H1 (cell line): ENCODE measurements at regions not wholly inside any gene's neighbourhood (a gene's known extent, or its start where the extent isn't known, plus 50 kb on each side); places are given as distances from the start of the nearest gene placed in this dataset.

Experiments
- CTCF ChIA-PET: fragments of 300-600 bp; sonication (Branson Sonifier 250); formaldehyde crosslinking; loops from one replicate; lab custom pipeline; 2021; ENCODE audit not compliant: partially characterized antibody; lab: Charles Lee
- POLR2A ChIA-PET: fragments of 300-600 bp; sonication (Branson Sonifier 250); formaldehyde crosslinking; loops from one replicate; lab custom pipeline; 2021; ENCODE audit warnings: inconsistent platforms; ENCODE audit not compliant: partially characterized antibody; lab: Charles Lee
- DNase-seq, 2 experiments: peaks; one replicate each; pipeline versions ENCODE4 v3.0.0 to v3.0.0-alpha.2; 2010 to 2022; ENCODE audit warnings: low spot score in 2 of 2, low read depth in 1 of 2, mixed read lengths in 1 of 2
- FAIRE-seq: peaks from 2 replicates; lab custom pipeline; 2011; peaks lifted over from hg19 to GRCh38; lab: Jason Lieb, UNC
- H2AFZ ChIP-seq: 2 replicates; pipeline ENCODE4 v1.8.1; 2012; ENCODE audit warnings: low read length, inconsistent platforms
- H2AK5ac ChIP-seq: 2 replicates; pipeline ENCODE4 v1.6.1; 2013; ENCODE audit warnings: low read depth, low read length
- H2BK120ac ChIP-seq: replicated peaks from 2 replicates; pipeline ENCODE3; 2013; ENCODE audit warnings: low read depth, low read length, inconsistent platforms
- H2BK12ac ChIP-seq: 2 replicates; pipeline ENCODE4 v1.6.1; 2013; ENCODE audit warnings: low read depth, low read length
- H2BK15ac ChIP-seq: 2 replicates; pipeline ENCODE4 v1.6.1; 2013; ENCODE audit warnings: low read length
- H2BK20ac ChIP-seq: 2 replicates; pipeline ENCODE4 v1.6.1; 2013; ENCODE audit warnings: low read length
- H2BK5ac ChIP-seq: 2 replicates; pipeline ENCODE4 v1.6.1; 2013; ENCODE audit warnings: low read depth, low read length
- H3K14ac ChIP-seq: 2 replicates; pipeline ENCODE4 v1.6.1; 2013; ENCODE audit warnings: inconsistent platforms; ENCODE audit not compliant: insufficient read length
- H3K18ac ChIP-seq: 2 replicates; pipeline ENCODE4 v1.6.1; 2013; ENCODE audit warnings: low read length; ENCODE audit errors: extremely low read depth
- H3K23ac ChIP-seq: 2 replicates; pipeline ENCODE4 v1.6.1; 2013; ENCODE audit warnings: inconsistent platforms; ENCODE audit not compliant: insufficient read length
- H3K23me2 ChIP-seq: 2 replicates; pipeline ENCODE4 v1.6.1; 2013; ENCODE audit warnings: low read depth, low read length
- H3K27ac ChIP-seq: 2 replicates; pipeline ENCODE4 v1.6.1; 2011; ENCODE audit warnings: low read depth, low read length, inconsistent platforms
- H3K27me3 ChIP-seq, 4 experiments: replicated peaks in 1 of 4; 1 replicate in 1 of 4; 2 replicates in 3 of 4; pipeline versions ENCODE4 v1.6.1 to v1.8.1; 2011 to 2013; ENCODE audit warnings: low read length in 3 of 4, mild to moderate bottlenecking in 3 of 4, inconsistent platforms in 2 of 4, mixed read lengths in 2 of 4, moderate library complexity in 1 of 4; ENCODE audit not compliant: control insufficient read depth in 3 of 4, insufficient read depth in 3 of 4; ENCODE audit errors: extremely low read depth in 1 of 4
- H3K36me3 ChIP-seq, 4 experiments: 2 replicates each; pipeline versions ENCODE4 v1.6.1 to v1.8.1; 2011 to 2013; ENCODE audit warnings: mild to moderate bottlenecking in 4 of 4, low read length in 3 of 4, moderate library complexity in 2 of 4, control low read depth in 1 of 4, inconsistent platforms in 1 of 4; ENCODE audit not compliant: insufficient read depth in 4 of 4, control insufficient read depth in 2 of 4
- H3K4ac ChIP-seq: replicated peaks from 2 replicates; pipeline ENCODE3; 2013; ENCODE audit warnings: low read length, low read depth, mixed read lengths, inconsistent platforms; ENCODE audit not compliant: insufficient read length
- H3K4me1 ChIP-seq, 4 experiments: replicated peaks in 1 of 4; 1 replicate in 1 of 4; 2 replicates in 3 of 4; pipeline versions ENCODE4 v1.6.1 to v1.8.1; 2011 to 2013; ENCODE audit warnings: low read length in 3 of 4, inconsistent platforms in 2 of 4, mixed read lengths in 1 of 4; ENCODE audit not compliant: insufficient read depth in 4 of 4, control insufficient read depth in 3 of 4
- H3K4me2 ChIP-seq, 2 experiments: 2 replicates each; pipeline versions ENCODE4 v1.6.1 to v1.8.1; 2011 to 2013; ENCODE audit warnings: low read depth in 2 of 2, low read length in 2 of 2, control low read depth in 1 of 2, inconsistent platforms in 1 of 2, mild to moderate bottlenecking in 1 of 2; ENCODE audit not compliant: insufficient read depth in 1 of 2
- H3K4me3 ChIP-seq, 4 experiments: fragments of 200-600, 300-600 bp in 1 of 4; sonication (generic), shearing (Covaris generic), sonication (Bioruptor Twin) in 1 of 4; 2 replicates each; pipeline versions ENCODE4 v1.5.1 to v1.8.1; 2011 to 2016; ENCODE audit warnings: low read length in 4 of 4, low read depth in 3 of 4, control low read depth in 2 of 4, inconsistent platforms in 2 of 4, mild to moderate bottlenecking in 2 of 4, mixed read lengths in 1 of 4, moderate library complexity in 1 of 4; ENCODE audit not compliant: insufficient read depth in 2 of 4; ENCODE audit errors: extremely low read depth in 1 of 4
- H3K56ac ChIP-seq: replicated peaks from 2 replicates; pipeline ENCODE3; 2013; ENCODE audit warnings: low read depth, mild to moderate bottlenecking, mixed read lengths, low read length, inconsistent platforms; ENCODE audit not compliant: insufficient read length
- H3K79me1 ChIP-seq: 2 replicates; pipeline ENCODE4 v1.6.1; 2013; ENCODE audit warnings: low read depth, low read length, control low read depth
- H3K79me2 ChIP-seq, 2 experiments: 2 replicates each; pipeline versions ENCODE4 v1.6.1 to v1.8.1; 2012 to 2013; ENCODE audit warnings: low read length in 2 of 2, mild to moderate bottlenecking in 2 of 2, inconsistent platforms in 1 of 2; ENCODE audit not compliant: insufficient read depth in 2 of 2, control insufficient read depth in 1 of 2
- H3K9ac ChIP-seq, 4 experiments: replicated peaks in 1 of 4; 1 replicate in 1 of 4; 2 replicates in 3 of 4; pipeline versions ENCODE4 v1.6.1 to v1.8.1; 2011 to 2013; ENCODE audit warnings: low read depth in 3 of 4, low read length in 3 of 4, control low read depth in 2 of 4, mild to moderate bottlenecking in 2 of 4, moderate library complexity in 2 of 4, inconsistent platforms in 1 of 4; ENCODE audit errors: extremely low read depth in 1 of 4
- H3K9me3 ChIP-seq, 2 experiments: 2 replicates each; pipeline versions ENCODE4 v1.6.1 to v1.8.1; 2012 to 2013; ENCODE audit warnings: mild to moderate bottlenecking in 2 of 2, moderate library complexity in 2 of 2, control low read depth in 1 of 2, inconsistent platforms in 1 of 2, low read depth in 1 of 2, low read length in 1 of 2, mixed read lengths in 1 of 2; ENCODE audit not compliant: insufficient read depth in 2 of 2
- H4K20me1 ChIP-seq, 2 experiments: replicated peaks in 1 of 2; 2 replicates each; pipeline versions ENCODE3 to v1.8.1; 2011 to 2013; ENCODE audit warnings: inconsistent platforms in 2 of 2, low read length in 2 of 2, mild to moderate bottlenecking in 1 of 2; ENCODE audit not compliant: insufficient read depth in 2 of 2, control insufficient read depth in 1 of 2
- H4K5ac ChIP-seq: 2 replicates; pipeline ENCODE4 v1.6.1; 2013; ENCODE audit warnings: low read length, low read depth, mixed read lengths, inconsistent platforms; ENCODE audit not compliant: insufficient read length
- H4K8ac ChIP-seq: 2 replicates; pipeline ENCODE4 v1.8.0; 2013; ENCODE audit warnings: mild to moderate bottlenecking, moderate library complexity, low read length, inconsistent platforms; ENCODE audit not compliant: insufficient read depth; ENCODE audit errors: extremely low read depth
- H4K91ac ChIP-seq: replicated peaks from 2 replicates; pipeline ENCODE3; 2013; ENCODE audit warnings: low read length, mixed read lengths, inconsistent platforms; ENCODE audit not compliant: insufficient read length
- ASH2L ChIP-seq: fragments of 200-600, 300-600 bp; sonication (generic); IDR thresholded peaks from one replicate; pipeline ENCODE4 v1.7.1; 2017; ENCODE audit warnings: low read length
- MAFK ChIP-seq: IDR thresholded peaks from 2 replicates; pipeline ENCODE4 v1.6.1; 2012; ENCODE audit warnings: low read depth, mild to moderate bottlenecking, improper control_type of control experiment, low read length
- POU5F1 ChIP-seq: IDR thresholded peaks from 2 replicates; pipeline ENCODE4 v1.6.1; 2011; ENCODE audit warnings: low read depth, mild to moderate bottlenecking, low read length, moderate library complexity
- SP1 ChIP-seq: IDR thresholded peaks from 2 replicates; pipeline ENCODE4 v1.6.1; 2011; ENCODE audit warnings: low read depth, low read length
- WGBS, 2 experiments: shearing (Covaris generic) in 1 of 2; methylation state at CpG; one replicate each; pipeline versions ENCODE4 v1.1.6 to v1.1.7; 2013 to 2015; ENCODE audit warnings: low lambda C conversion rate in 2 of 2, mixed read lengths in 2 of 2, inconsistent platforms in 1 of 2, low coverage in 1 of 2, missing lambda C conversion rate in 1 of 2; ENCODE audit not compliant: insufficient replicate concordance in 2 of 2, insufficient coverage in 1 of 2, insufficient read length in 1 of 2; ENCODE audit errors: extremely low coverage in 1 of 2, missing lambda C conversion rate in 1 of 2; 5-methylcytosine and 5-hydroxymethylcytosine counted together
- TF ChIP-seq, protein P1 (sequence below): IDR thresholded peaks from 2 replicates; pipeline ENCODE4 v1.6.1; 2012; ENCODE audit warnings: inconsistent platforms

DNA sequence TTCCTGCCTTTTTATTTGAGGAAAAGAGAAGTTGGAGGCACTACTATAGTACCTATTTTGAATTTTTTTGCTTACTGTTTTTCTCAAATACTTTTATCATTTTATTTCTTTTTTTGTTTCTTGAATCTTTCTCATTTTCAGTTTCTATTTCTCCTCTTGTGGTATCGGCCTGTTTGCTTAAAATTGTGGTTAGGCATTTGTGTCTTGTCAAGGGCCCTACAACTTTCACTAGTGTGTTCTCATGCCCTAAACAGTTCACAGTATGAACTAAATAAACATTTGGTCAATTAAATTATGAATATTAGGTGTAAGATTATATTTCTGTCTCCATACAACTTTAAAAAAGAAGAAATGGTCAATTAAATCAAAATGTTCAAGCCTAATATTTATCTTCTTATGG lies 613.5 kb downstream of the MBD2 start:
- no peak for TF ChIP-seq SP1
- no peak for TF ChIP-seq MAFK
- TF ChIP-seq ASH2L = no peak
- TF ChIP-seq, protein P1, sequence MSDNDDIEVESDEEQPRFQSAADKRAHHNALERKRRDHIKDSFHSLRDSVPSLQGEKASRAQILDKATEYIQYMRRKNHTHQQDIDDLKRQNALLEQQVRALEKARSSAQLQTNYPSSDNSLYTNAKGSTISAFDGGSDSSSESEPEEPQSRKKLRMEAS = no peak
- TF ChIP-seq POU5F1 = no peak
- TF ChIP-seq, all 59 proteins: peak for 0
- CTCF ChIA-PET = no interaction called here
- Histone ChIP-seq H3K9me3 (no peaks in the 10 kb centered on the region), H3K27me3 (no peaks in the 10 kb centered on the region), H3K4me2 (no peak overlapping the region), H3K23ac (no peak overlapping the region), H3K56ac (no peak overlapping the region), H3K18ac (no peak overlapping the region), H4K5ac (no peak overlapping the region), H3K36me3 (no peaks in the 10 kb centered on the region), H4K91ac (no peak overlapping the region), H3K14ac (no peak overlapping the region), H4K8ac (no peak overlapping the region), H3K4me3 (no peak overlapping the region), H2BK20ac (no peak overlapping the region), H3K23me2 (no peaks in the 10 kb centered on the region), H2BK5ac (no peak overlapping the region), H3K79me1 (no peaks in the 10 kb centered on the region), H3K9ac (no peak overlapping the region), H3K4ac (no peak overlapping the region), H2AK5ac (no peak overlapping the region), H4K20me1 (no peaks in the 10 kb centered on the region), H3K79me2 (no peaks in the 10 kb centered on the region), H2BK120ac (no peak overlapping the region), H2BK15ac (no peak overlapping the region), H2AFZ (no peak overlapping the region), H3K27ac (no peak overlapping the region), H2BK12ac (no peak overlapping the region), H3K4me1 (no peaks in the 10 kb centered on the region)
- FAIRE-seq (no peak), DNase-seq (no peak)
- POLR2A ChIA-PET = no interaction called here
- WGBS, 2 experiments = 100% methylated on average over 1 of the region's 1 CpG; no CpG with 5 or more reads in 1 of the 2 experiments
